Naive thymus-derived CD8-positive, alpha-beta T cell (primary cell): ENCODE measurements at regions not wholly inside any gene's neighbourhood (a gene's known extent, or its start where the extent isn't known, plus 50 kb on each side); places are given as distances from the start of the nearest gene placed in this dataset.

Experiments
- ATAC-seq, 2 donors: fragments of 150-1000 bp; cut with Tn5 transposase in 1 of 2; sonication (Bioruptor Pico), chemical (Tn5 transposase) in 1 of 2; 1 replicate in 1 of 2; 2 replicates in 1 of 2; pipeline ENCODE4 v1.10.0; 2021; ENCODE audit warnings: mild to moderate bottlenecking in 2 of 2, moderate library complexity in 2 of 2
- POLR2A ChIA-PET: fragments of 350-600 bp; sonication (Branson Sonifier 250); formaldehyde crosslinking; loops from one replicate; lab custom pipeline; 2021; ENCODE audit warnings: antibody characterized with exemption; lab: Charles Lee
- DNase-seq, 10 donors: peaks; one replicate each; pipeline versions ENCODE4 v3.0.0 to v3.0.0-alpha.2; 2020 to 2022
- H3K27ac Mint-ChIP-seq, 10 donors: one replicate each; pipeline ENCODE4 v1.8.0; 2020 to 2022; ENCODE audit warnings: mild to moderate bottlenecking in 10 of 10, mixed read lengths in 10 of 10, moderate library complexity in 4 of 10, inconsistent platforms in 1 of 10
- H3K27me3 Mint-ChIP-seq, 5 donors: one replicate each; pipeline ENCODE4 v1.8.0; 2021 to 2022; ENCODE audit warnings: mixed read lengths in 5 of 5
- H3K36me3 Mint-ChIP-seq, 3 donors: one replicate each; pipeline ENCODE4 v1.8.0; 2020 to 2022; ENCODE audit warnings: mixed read lengths in 3 of 3, mild to moderate bottlenecking in 2 of 3, inconsistent platforms in 1 of 3
- H3K4me1 Mint-ChIP-seq, 4 donors: one replicate each; pipeline ENCODE4 v1.8.0; 2021 to 2022; ENCODE audit warnings: mixed read lengths in 4 of 4
- H3K4me3 Mint-ChIP-seq, 10 donors: one replicate each; pipeline ENCODE4 v1.8.0; 2020 to 2022; ENCODE audit warnings: mild to moderate bottlenecking in 10 of 10, mixed read lengths in 10 of 10, moderate library complexity in 6 of 10, inconsistent platforms in 1 of 10
- H3K9me3 Mint-ChIP-seq, 9 donors: one replicate each; pipeline ENCODE4 v1.8.0; 2020 to 2022; ENCODE audit warnings: mixed read lengths in 9 of 9, mild to moderate bottlenecking in 3 of 9, inconsistent platforms in 1 of 9, moderate library complexity in 1 of 9

- Mint-ChIP-seq H3K27me3 (no peaks in the 10 kb centered on the region), H3K4me1 (no peaks in the 10 kb centered on the region), H3K9me3 (peaks cover 0 to 21% (median 3%) of the 10 kb centered on the region in 9 donors), H3K36me3 (no peaks in the 10 kb centered on the region), H3K27ac (no peak overlapping the region), H3K4me3 (no peak overlapping the region)
- ATAC-seq (no peak), DNase-seq (no peak)
- POLR2A ChIA-PET = no interaction called here
These were observed 131.1 kb upstream of the ROBO1 start for GRCh38 chr3:79898907-79899306.

- H3K27me3 Mint-ChIP-seq = no peaks in the 10 kb centered on the region
- H3K27ac Mint-ChIP-seq = no peak overlapping the region
- H3K4me1 Mint-ChIP-seq = no peaks in the 10 kb centered on the region
- peaks cover 0 to 18% (median 3%) of the 10 kb centered on the region in 9 donors for H3K9me3 Mint-ChIP-seq
- no peak for DNase-seq
- H3K4me3 Mint-ChIP-seq = no peak overlapping the region
- POLR2A ChIA-PET = no interaction called here
- no peaks in the 10 kb centered on the region for H3K36me3 Mint-ChIP-seq
- ATAC-seq = no peak
These were observed 128.3 kb upstream of the ROBO1 start for GRCh38 chr3:79896086-79896485.

- Mint-ChIP-seq H3K4me3 (no peak overlapping the region), H3K36me3 (no peaks in the 10 kb centered on the region), H3K4me1 (no peaks in the 10 kb centered on the region), H3K27ac (no peak overlapping the region), H3K9me3 (peaks cover 0 to 8% (median 3%) of the 10 kb centered on the region in 9 donors), H3K27me3 (no peaks in the 10 kb centered on the region)
- ATAC-seq = no peak
- DNase-seq = no peak
- POLR2A ChIA-PET = no interaction called here
These were observed 119.4 kb upstream of the ROBO1 start for GRCh38 chr3:79887213-79887612.

- no peak for ATAC-seq
- DNase-seq = no peak
- no peaks in the 10 kb centered on the region for H3K36me3 Mint-ChIP-seq
- no peaks in the 10 kb centered on the region for H3K4me1 Mint-ChIP-seq
- peaks cover 0 to 8% (median 3%) of the 10 kb centered on the region in 9 donors for H3K9me3 Mint-ChIP-seq
- no peak overlapping the region for H3K4me3 Mint-ChIP-seq
- no peak overlapping the region for H3K27ac Mint-ChIP-seq
- POLR2A ChIA-PET = no interaction called here
- H3K27me3 Mint-ChIP-seq = no peaks in the 10 kb centered on the region
These were observed 118.4 kb upstream of the ROBO1 start for GRCh38 chr3:79886204-79886603.

- no peak for DNase-seq
- no peaks in the 10 kb centered on the region for H3K4me1 Mint-ChIP-seq
- peaks cover 0 to 10% (median 2%) of the 10 kb centered on the region in 9 donors for H3K9me3 Mint-ChIP-seq
- H3K27me3 Mint-ChIP-seq = no peaks in the 10 kb centered on the region
- H3K4me3 Mint-ChIP-seq = no peak overlapping the region
- no peak overlapping the region for H3K27ac Mint-ChIP-seq
- POLR2A ChIA-PET = no interaction called here
- H3K36me3 Mint-ChIP-seq = no peaks in the 10 kb centered on the region
- ATAC-seq = no peak
These were observed 117.6 kb upstream of the ROBO1 start for GRCh38 chr3:79885407-79885806.

GRCh38 chr3:79884354-79884753 lies 116.6 kb upstream of the ROBO1 start:
- POLR2A ChIA-PET = no interaction called here
- H3K27ac Mint-ChIP-seq = no peak overlapping the region
- H3K27me3 Mint-ChIP-seq = no peaks in the 10 kb centered on the region
- no peak for ATAC-seq
- H3K4me3 Mint-ChIP-seq = no peak overlapping the region
- H3K9me3 Mint-ChIP-seq = peaks cover 0 to 10% (median 2%) of the 10 kb centered on the region in 9 donors
- no peaks in the 10 kb centered on the region for H3K4me1 Mint-ChIP-seq
- no peaks in the 10 kb centered on the region for H3K36me3 Mint-ChIP-seq
- DNase-seq = no peak

GRCh38 chr3:79881431-79881830 lies 113.6 kb upstream of the ROBO1 start:
- Mint-ChIP-seq H3K9me3 (peaks cover 0 to 20% (median 10%) of the 10 kb centered on the region in 9 donors), H3K27me3 (no peaks in the 10 kb centered on the region), H3K4me3 (no peak overlapping the region), H3K27ac (no peak overlapping the region), H3K4me1 (no peaks in the 10 kb centered on the region), H3K36me3 (no peaks in the 10 kb centered on the region)
- no peak for ATAC-seq
- no peak for DNase-seq
- POLR2A ChIA-PET = no interaction called here

- Mint-ChIP-seq H3K4me3 (no peak overlapping the region), H3K27ac (no peak overlapping the region), H3K9me3 (peaks cover 0 to 20% (median 11%) of the 10 kb centered on the region in 9 donors), H3K36me3 (no peaks in the 10 kb centered on the region), H3K4me1 (no peaks in the 10 kb centered on the region), H3K27me3 (no peaks in the 10 kb centered on the region)
- ATAC-seq (no peak), DNase-seq (no peak)
- POLR2A ChIA-PET = no interaction called here
These were observed 110.9 kb upstream of the ROBO1 start for GRCh38 chr3:79878708-79879107.

- peaks cover under 1 to 21% (median 9%) of the 10 kb centered on the region in 9 donors for H3K9me3 Mint-ChIP-seq
- ATAC-seq (no peak), DNase-seq (no peak)
- no peaks in the 10 kb centered on the region for H3K36me3 Mint-ChIP-seq
- no peaks in the 10 kb centered on the region for H3K27me3 Mint-ChIP-seq
- POLR2A ChIA-PET = no interaction called here
- H3K4me3 Mint-ChIP-seq = no peak overlapping the region
- no peaks in the 10 kb centered on the region for H3K4me1 Mint-ChIP-seq
- H3K27ac Mint-ChIP-seq = no peak overlapping the region
These were observed 106.8 kb upstream of the ROBO1 start for GRCh38 chr3:79874646-79875045.

GRCh38 chr3:79872483-79872882 lies 104.7 kb upstream of the ROBO1 start:
- H3K27me3 Mint-ChIP-seq = no peaks in the 10 kb centered on the region
- no peaks in the 10 kb centered on the region for H3K36me3 Mint-ChIP-seq
- POLR2A ChIA-PET = no interaction called here

GRCh38 chr3:79871656-79872055 lies 103.9 kb upstream of the ROBO1 start:
- no peak overlapping the region for H3K27ac Mint-ChIP-seq
- POLR2A ChIA-PET = no interaction called here
- no peak overlapping the region for H3K4me3 Mint-ChIP-seq
- no peaks in the 10 kb centered on the region for H3K4me1 Mint-ChIP-seq
- no peak for ATAC-seq
- H3K36me3 Mint-ChIP-seq = no peaks in the 10 kb centered on the region
- peaks cover 0 to 24% (median 8%) of the 10 kb centered on the region in 9 donors for H3K9me3 Mint-ChIP-seq
- DNase-seq = no peak
- H3K27me3 Mint-ChIP-seq = no peaks in the 10 kb centered on the region

More at GRCh38 chr3:79872483-79872882, 104.7 kb upstream of the ROBO1 start:
- Mint-ChIP-seq H3K27ac (no peak overlapping the region), H3K4me3 (no peak overlapping the region), H3K4me1 (no peaks in the 10 kb centered on the region), H3K9me3 (peaks cover 0 to 26% (median 14%) of the 10 kb centered on the region in 9 donors)
- no peak for DNase-seq
- no peak for ATAC-seq

- POLR2A ChIA-PET = no interaction called here
- no peaks in the 10 kb centered on the region for H3K4me1 Mint-ChIP-seq
- no peaks in the 10 kb centered on the region for H3K27me3 Mint-ChIP-seq
- H3K9me3 Mint-ChIP-seq = peaks cover 0 to 24% (median 4%) of the 10 kb centered on the region in 9 donors
- no peaks in the 10 kb centered on the region for H3K36me3 Mint-ChIP-seq
- H3K27ac Mint-ChIP-seq = no peak overlapping the region
- no peak for DNase-seq
- no peak for ATAC-seq
- no peak overlapping the region for H3K4me3 Mint-ChIP-seq
These were observed 102.5 kb upstream of the ROBO1 start for GRCh38 chr3:79870313-79870620.

GRCh38 chr3:79869461-79870312 lies 101.9 kb upstream of the ROBO1 start:
- no peaks in the 10 kb centered on the region for H3K4me1 Mint-ChIP-seq
- H3K9me3 Mint-ChIP-seq = peaks cover 0 to 24% (median 4%) of the 10 kb centered on the region in 9 donors
- H3K27ac Mint-ChIP-seq = no peak overlapping the region
- H3K36me3 Mint-ChIP-seq = no peaks in the 10 kb centered on the region
- ATAC-seq (no peak), DNase-seq (no peak)
- POLR2A ChIA-PET = no interaction called here
- H3K4me3 Mint-ChIP-seq = no peak overlapping the region
- no peaks in the 10 kb centered on the region for H3K27me3 Mint-ChIP-seq

GRCh38 chr3:79866162-79866561 lies 98.4 kb upstream of the ROBO1 start:
- Mint-ChIP-seq H3K4me3 (no peak overlapping the region), H3K27ac (no peak overlapping the region), H3K4me1 (no peaks in the 10 kb centered on the region), H3K9me3 (peaks cover 4 to 28% (median 8%) of the 10 kb centered on the region in 9 donors), H3K27me3 (no peaks in the 10 kb centered on the region), H3K36me3 (no peaks in the 10 kb centered on the region)
- ATAC-seq = no peak
- no peak for DNase-seq
- POLR2A ChIA-PET = no interaction called here
